AG09309 (cell line): ENCODE measurements at regions not wholly inside any gene's neighbourhood (a gene's known extent, or its start where the extent isn't known, plus 50 kb on each side); places are given as distances from the start of the nearest gene placed in this dataset.

Experiments used
- DNase-seq: peaks from one replicate; pipeline ENCODE4 v3.0.0-alpha.2; 2010; ENCODE audit warnings: low read depth
- H3K4me3 ChIP-seq: 2 replicates; pipeline ENCODE4 v1.5.1; 2011; ENCODE audit warnings: mild to moderate bottlenecking, low read depth, low read length, moderate library complexity; ENCODE audit not compliant: control insufficient read depth
- TF ChIP-seq, protein P1 (sequence below): IDR thresholded peaks from 2 replicates; pipeline ENCODE4 v1.5.1; 2011; ENCODE audit warnings: mild to moderate bottlenecking, low read depth, low read length, inconsistent platforms; ENCODE audit not compliant: insufficient read depth, control insufficient read depth; ENCODE audit errors: missing control alignments

DNA sequence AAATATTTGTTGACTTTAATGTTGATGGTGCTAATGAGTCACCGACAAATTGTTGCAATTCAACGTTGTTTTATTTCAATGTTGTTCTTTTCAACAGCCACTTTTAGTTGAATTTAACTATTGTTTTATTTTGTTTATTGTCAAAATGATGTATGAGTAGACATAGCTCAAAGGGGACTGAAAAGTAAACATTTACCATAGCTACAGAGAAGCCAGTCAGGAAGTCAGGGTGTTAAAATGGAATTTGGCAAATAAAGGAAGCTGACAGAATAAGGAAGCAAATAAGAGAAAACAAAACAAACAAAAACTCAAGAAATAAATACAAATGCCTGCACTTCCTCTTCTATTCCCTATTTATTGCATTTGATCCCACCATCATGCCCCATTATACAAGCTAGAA is 648.4 kb upstream of the HTR2C start:
- DNase-seq, result no peak
- H3K4me3 ChIP-seq, result no peak overlapping the region
- TF ChIP-seq, protein P1, sequence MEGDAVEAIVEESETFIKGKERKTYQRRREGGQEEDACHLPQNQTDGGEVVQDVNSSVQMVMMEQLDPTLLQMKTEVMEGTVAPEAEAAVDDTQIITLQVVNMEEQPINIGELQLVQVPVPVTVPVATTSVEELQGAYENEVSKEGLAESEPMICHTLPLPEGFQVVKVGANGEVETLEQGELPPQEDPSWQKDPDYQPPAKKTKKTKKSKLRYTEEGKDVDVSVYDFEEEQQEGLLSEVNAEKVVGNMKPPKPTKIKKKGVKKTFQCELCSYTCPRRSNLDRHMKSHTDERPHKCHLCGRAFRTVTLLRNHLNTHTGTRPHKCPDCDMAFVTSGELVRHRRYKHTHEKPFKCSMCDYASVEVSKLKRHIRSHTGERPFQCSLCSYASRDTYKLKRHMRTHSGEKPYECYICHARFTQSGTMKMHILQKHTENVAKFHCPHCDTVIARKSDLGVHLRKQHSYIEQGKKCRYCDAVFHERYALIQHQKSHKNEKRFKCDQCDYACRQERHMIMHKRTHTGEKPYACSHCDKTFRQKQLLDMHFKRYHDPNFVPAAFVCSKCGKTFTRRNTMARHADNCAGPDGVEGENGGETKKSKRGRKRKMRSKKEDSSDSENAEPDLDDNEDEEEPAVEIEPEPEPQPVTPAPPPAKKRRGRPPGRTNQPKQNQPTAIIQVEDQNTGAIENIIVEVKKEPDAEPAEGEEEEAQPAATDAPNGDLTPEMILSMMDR, result no peak

GRCh38 chrX:113933931-113934330 is 650.0 kb upstream of the HTR2C start:
- TF ChIP-seq, protein P1, result no peak
- DNase-seq, result no peak
- no peak overlapping the region for H3K4me3 ChIP-seq

DNA sequence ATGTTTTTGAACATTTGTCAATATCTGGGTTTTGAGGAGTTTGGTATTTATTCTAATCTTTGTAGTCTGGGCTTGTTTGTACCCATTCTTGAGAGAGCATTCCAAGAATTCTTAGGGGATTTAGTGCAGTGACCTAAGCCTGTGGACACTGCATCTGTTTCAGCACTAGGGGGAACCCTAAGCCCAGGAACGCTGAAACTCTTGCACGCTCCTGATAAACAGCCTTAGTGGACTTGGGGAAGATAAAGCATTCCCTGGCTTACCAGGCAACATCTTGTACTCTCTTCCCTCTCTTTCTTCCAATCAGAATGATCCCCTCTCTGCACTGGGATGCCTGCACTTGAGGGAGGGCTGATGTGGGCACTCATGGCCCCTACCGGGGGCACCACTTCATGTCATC is 654.9 kb upstream of the HTR2C start:
- H3K4me3 ChIP-seq, result no peak overlapping the region
- DNase-seq, result peak; percentile 10
- TF ChIP-seq, protein P1, result peak; percentile 65

DNA sequence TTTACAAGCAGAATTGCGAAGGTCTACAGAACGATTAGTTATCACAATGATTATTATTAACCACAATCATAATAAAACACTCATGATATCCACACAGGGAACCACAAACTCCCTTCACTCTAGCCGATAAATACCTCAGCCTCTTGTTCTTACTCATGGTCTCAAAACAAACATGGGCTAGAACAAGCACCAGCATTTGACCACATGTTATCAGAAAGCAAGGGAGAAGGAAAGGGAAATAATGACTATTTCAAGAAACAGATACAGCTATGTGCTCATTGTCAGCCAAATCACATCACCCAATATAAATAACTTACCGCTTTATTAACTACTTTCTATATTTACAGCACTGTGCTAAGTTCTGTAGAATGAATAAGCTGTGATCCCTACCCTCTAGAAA is 663.2 kb upstream of the HTR2C start:
- TF ChIP-seq, protein P1, result no peak
- DNase-seq, result no peak

DNA sequence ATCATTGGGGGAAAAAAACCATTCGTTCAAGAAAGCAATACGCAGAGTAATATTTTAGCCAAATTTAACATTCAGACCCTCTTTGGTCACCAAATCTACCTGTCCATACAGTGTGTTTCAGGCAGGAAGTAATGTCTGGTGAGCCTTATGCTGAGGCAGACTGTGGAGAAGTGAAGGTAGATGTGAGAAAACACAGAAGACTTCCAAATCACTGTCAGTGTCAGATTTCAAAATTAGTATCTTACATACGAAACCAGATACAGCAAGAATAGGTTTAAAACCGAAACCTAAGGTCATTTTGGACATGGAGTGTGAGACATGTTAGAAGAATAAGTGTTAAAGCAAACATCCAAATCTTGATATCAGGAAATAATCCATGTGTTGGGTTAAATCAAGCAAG is 664.5 kb upstream of the HTR2C start:
- H3K4me3 ChIP-seq, result no peak overlapping the region
- DNase-seq, result no peak
- TF ChIP-seq, protein P1, result no peak

More for the DNA sequence above, 663.2 kb upstream of the HTR2C start:
- H3K4me3 ChIP-seq, result no peak overlapping the region

DNA sequence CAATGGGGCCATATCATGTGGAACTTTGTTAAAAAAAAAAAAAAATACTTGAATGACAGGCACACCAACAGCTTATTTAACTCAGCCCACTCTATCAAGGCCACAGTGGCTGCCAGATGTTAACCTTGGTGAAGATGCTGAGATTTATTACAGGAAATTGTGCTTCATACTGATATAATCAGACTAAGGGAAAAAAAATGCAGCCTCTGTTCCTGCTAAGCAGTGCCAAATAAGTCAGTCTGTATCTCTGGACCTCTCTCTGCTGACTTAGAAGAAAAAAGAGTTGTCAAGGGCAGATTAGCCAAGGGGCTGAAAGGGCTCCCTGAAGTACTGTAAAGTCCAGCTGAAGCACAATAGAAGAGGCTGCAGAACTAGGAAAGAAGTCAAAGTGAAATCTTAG is 677.7 kb upstream of the HTR2C start:
- no peak for DNase-seq

More for the DNA sequence above, 677.7 kb upstream of the HTR2C start:
- H3K4me3 ChIP-seq, result no peak overlapping the region
- TF ChIP-seq, protein P1, result no peak
